HepG2 (cell line): ENCODE measurements at regions not wholly inside any gene's neighbourhood (a gene's known extent, or its start where the extent isn't known, plus 50 kb on each side); places are given as distances from the start of the nearest gene placed in this dataset.

Source experiments
- ATAC-seq: fragments of 200-7000 bp; cut with Tn5 transposase; 3 replicates; pipeline ENCODE4 v1.9.1; 2020; ENCODE audit warnings: mild to moderate bottlenecking, moderate library complexity
- BruUV-seq: library from RNA; stranded (reverse); fragments of 400-500 nt; replicated peaks from 2 replicates; lab custom pipeline; 2021; lab: Mats Ljungman, UMichigan
- CTCF ChIA-PET: fragments of 300-600 bp; formaldehyde crosslinking; extraction: SDS; loops from one replicate; lab custom pipeline; 2021; ENCODE audit warnings: low total read pairs, inconsistent platforms, low intra/inter-chr PET ratio; lab: Yijun Ruan, JAX
- POLR2A ChIA-PET: fragments of 350-600 bp; sonication (Branson Sonifier 250); formaldehyde crosslinking; loops from one replicate; lab custom pipeline; 2020; ENCODE audit warnings: antibody characterized with exemption, inconsistent platforms; lab: Yijun Ruan, JAX
- DNase-seq: peaks from one replicate; pipeline ENCODE4 v3.0.0-alpha.2; 2015; ENCODE audit warnings: low spot score
- FAIRE-seq: peaks from 3 replicates; lab custom pipeline; 2011; peaks lifted over from hg19 to GRCh38; lab: Jason Lieb, UNC
- H2AFZ ChIP-seq: one replicate; pipeline ENCODE4 v1.6.1; 2011; ENCODE audit warnings: low read length, inconsistent platforms
- H3K27ac ChIP-seq: fragments of 300-600 bp; 3 replicates; pipeline ENCODE4 v1.8.0; 2011; ENCODE audit warnings: mixed run types, mild to moderate bottlenecking, mixed read lengths, low read length, inconsistent platforms; ENCODE audit not compliant: insufficient read depth; ENCODE audit errors: extremely low read length
- H3K27me3 ChIP-seq, 2 experiments: fragments of 200-600 bp in 1 of 2; 2 replicates in 1 of 2; 3 replicates in 1 of 2; pipeline versions ENCODE4 v1.6.0 to v1.8.0; 2011; ENCODE audit warnings: low read length in 2 of 2, mild to moderate bottlenecking in 2 of 2, moderate library complexity in 2 of 2, inconsistent platforms in 1 of 2; ENCODE audit not compliant: insufficient read depth in 2 of 2, control insufficient read depth in 1 of 2
- H3K36me3 ChIP-seq, 2 experiments: fragments of 200-600 bp in 1 of 2; replicated peaks in 1 of 2; 2 replicates in 1 of 2; 3 replicates in 1 of 2; pipeline versions ENCODE4 v1.5.1 to v1.8.0; 2011; ENCODE audit warnings: low read length in 2 of 2, inconsistent platforms in 1 of 2; ENCODE audit not compliant: insufficient read depth in 2 of 2, control insufficient read depth in 1 of 2
- H3K4me1 ChIP-seq: 2 replicates; pipeline ENCODE4 v1.5.1; 2012; ENCODE audit warnings: low read length, inconsistent platforms; ENCODE audit not compliant: insufficient read depth
- H3K4me2 ChIP-seq: 2 replicates; pipeline ENCODE4 v1.6.0; 2011; ENCODE audit warnings: low read depth, low read length, inconsistent platforms
- H3K4me3 ChIP-seq, 3 experiments: fragments of 200-600 bp in 1 of 3; sonication (generic), shearing (Covaris generic) in 1 of 3; replicated peaks in 1 of 3; 2 replicates each; pipeline ENCODE4 v1.5.1; 2011 to 2016; ENCODE audit warnings: low read length in 3 of 3, inconsistent platforms in 2 of 3, low read depth in 2 of 3, mild to moderate bottlenecking in 2 of 3, control low read depth in 1 of 3, mixed read lengths in 1 of 3; ENCODE audit not compliant: insufficient read depth in 1 of 3
- H3K79me2 ChIP-seq: one replicate; pipeline ENCODE4 v1.6.1; 2011; ENCODE audit warnings: low read length, inconsistent platforms; ENCODE audit not compliant: insufficient read depth
- H3K9ac ChIP-seq: 2 replicates; pipeline ENCODE4 v1.6.0; 2011; ENCODE audit warnings: mild to moderate bottlenecking, low read depth, low read length, inconsistent platforms; ENCODE audit not compliant: insufficient read depth
- H3K9me3 ChIP-seq: 2 replicates; pipeline ENCODE4 v1.5.1; 2012; ENCODE audit warnings: mild to moderate bottlenecking, low read length
- H4K20me1 ChIP-seq: 2 replicates; pipeline ENCODE4 v1.6.0; 2011; ENCODE audit warnings: inconsistent platforms, mild to moderate bottlenecking, low read length, moderate library complexity; ENCODE audit not compliant: insufficient read depth
- CEBPG ChIP-seq: IDR thresholded peaks from 2 replicates; pipeline ENCODE4 v1.6.1; 2016
- HHEX ChIP-seq: IDR thresholded peaks from 2 replicates; pipeline ENCODE4 v1.6.1; 2016; ENCODE audit warnings: control low read depth
- NFRKB ChIP-seq: fragments of 450-650 bp; IDR thresholded peaks from 2 replicates; pipeline ENCODE4 v1.6.1; 2017
- NONO ChIP-seq, 2 experiments: fragments of 450-650 bp in 1 of 2; sonication (generic) in 1 of 2; formaldehyde crosslinking in 1 of 2; IDR thresholded peaks in 1 of 2; conservative IDR thresholded peaks in 1 of 2; 2 replicates each; pipeline versions ENCODE4 v1.6.1 to v1.8.0; 2017 to 2022; ENCODE audit warnings: mild to moderate bottlenecking in 1 of 2, missing genetic modification reagents in 1 of 2, moderate library complexity in 1 of 2
- TFAP4 ChIP-seq: sonication (generic); IDR thresholded peaks from 2 replicates; pipeline ENCODE4 v1.6.1; 2016; ENCODE audit warnings: low read depth, borderline replicate concordance
- ZBED4 ChIP-seq: sonication (generic); formaldehyde crosslinking; IDR thresholded peaks from 2 replicates; pipeline ENCODE4 v1.4.0; 2020; ENCODE audit warnings: missing genetic modification reagents, borderline replicate concordance
- ZNF17 ChIP-seq: sonication (generic); formaldehyde crosslinking; IDR thresholded peaks from 2 replicates; pipeline ENCODE4 v1.5.0; 2020; ENCODE audit warnings: mild to moderate bottlenecking, missing genetic modification reagents
- ZNF282 ChIP-seq: fragments of 450-650 bp; IDR thresholded peaks from 2 replicates; pipeline ENCODE4 v1.6.1; 2018; ENCODE audit not compliant: partially characterized antibody
- ZNF543 ChIP-seq: sonication (generic); formaldehyde crosslinking; IDR thresholded peaks from 2 replicates; pipeline ENCODE4 v1.4.0; 2020; ENCODE audit warnings: mild to moderate bottlenecking, missing genetic modification reagents
- in situ Hi-C: cut with HindIII; loops from 2 replicates; pipeline ENCODE4 v1.10.0; 2017; ENCODE audit warnings: low pct_unique_long_range_greater_than_20kb; ENCODE audit not compliant: extremely low pct_ligation_motif_present
- intact Hi-C: fragments of 100-400 bp; cut with micrococcal nuclease; formaldehyde crosslinking; loops from one replicate; pipeline ENCODE4 v1.10.0; 2022; ENCODE audit not compliant: unreplicated experiment

- Histone ChIP-seq H4K20me1 (no peaks in the 10 kb centered on the region), H3K27me3 (no peaks in the 10 kb centered on the region), H3K4me1 (no peaks in the 10 kb centered on the region), H3K27ac (no peak overlapping the region), H3K4me2 (no peak overlapping the region), H2AFZ (no peak overlapping the region), H3K79me2 (no peaks in the 10 kb centered on the region), H3K9me3 (no peaks in the 10 kb centered on the region), H3K36me3 (no peaks in the 10 kb centered on the region), H3K9ac (no peak overlapping the region), H3K4me3 (no peak overlapping the region)
- BruUV-seq: no TSS peak
- ChIA-PET CTCF (no interaction called here), POLR2A (no interaction called here)
- in situ Hi-C loops (no loop called here), intact Hi-C loops (no loop called here)
- ATAC-seq (no peak), DNase-seq (no peak), FAIRE-seq (no peak)
- TF ChIP-seq ZBED4 (CRISPR knock-in tag): no peak
- TF ChIP-seq HHEX (CRISPR knock-in tag): no peak
- TF ChIP-seq NFRKB: no peak
- no peak for TF ChIP-seq CEBPG (CRISPR knock-in tag)
- no peak for TF ChIP-seq NONO (IDR thresholded peaks at IDR 0.05)
- no peak for TF ChIP-seq NONO (CRISPR knock-in tag; conservative IDR thresholded peaks at IDR 0.05)
- no peak for TF ChIP-seq ZNF17
- no peak for TF ChIP-seq TFAP4
- TF ChIP-seq ZNF543: no peak
- no peak for TF ChIP-seq ZNF282
Observed at GRCh38 chr11:28808771-28809170, 700.6 kb downstream of the METTL15 start.
